A549 (cell line): ENCODE measurements at regions not wholly inside any gene's neighbourhood (a gene's known extent, or its start where the extent isn't known, plus 50 kb on each side); places are given as distances from the start of the nearest gene placed in this dataset.

Experiments used
- ATAC-seq, 2 experiments: fragments of 200-7000 bp in 1 of 2; fragments of >200 bp in 1 of 2; cut with Nextera tagmentation in 1 of 2; cut with Tn5 transposase in 1 of 2; 3 replicates each; pipeline versions ENCODE4 v1.8.0 to v1.9.1; 2018 to 2020; ENCODE audit warnings: mild to moderate bottlenecking in 1 of 2, moderate library complexity in 1 of 2
- CTCF ChIA-PET: fragments of 300-600 bp; sonication (Branson Sonifier 250); formaldehyde crosslinking; extraction: SDS; loops from one replicate; lab custom pipeline; 2021; ENCODE audit warnings: antibody characterized with exemption, inconsistent platforms; lab: Yijun Ruan, JAX
- POLR2A ChIA-PET: fragments of 350-600 bp; formaldehyde crosslinking; extraction: SDS; loops from one replicate; lab custom pipeline; 2021; ENCODE audit warnings: antibody characterized with exemption, inconsistent platforms; lab: Yijun Ruan, JAX
- DNase-seq, 2 experiments: peaks; one replicate each; pipeline versions ENCODE4 v3.0.0 to v3.0.0-alpha.2; 2011 to 2016; ENCODE audit warnings: low read depth in 1 of 2, low spot score in 1 of 2
- FAIRE-seq: peaks from 2 replicates; lab custom pipeline; 2011; peaks lifted over from hg19 to GRCh38; lab: Jason Lieb, UNC
- H3K27ac ChIP-seq, 2 experiments: fragments of >200 bp; sonication (Bioruptor Twin); formaldehyde crosslinking; 3 replicates each; pipeline ENCODE4 v1.5.1; 2016 to 2017
- H3K4me1 ChIP-seq: fragments of >200 bp; sonication (Bioruptor Twin); formaldehyde crosslinking; 3 replicates; pipeline ENCODE4 v1.6.1; 2016
- H3K4me2 ChIP-seq: fragments of >200 bp; sonication (Bioruptor Twin); formaldehyde crosslinking; 3 replicates; pipeline ENCODE4 v1.6.1; 2016
- H3K4me3 ChIP-seq: fragments of >200 bp; sonication (Bioruptor Twin); formaldehyde crosslinking; 3 replicates; pipeline ENCODE4 v1.5.1; 2016
- H3K9me3 ChIP-seq: fragments of >200 bp; sonication (Bioruptor Twin); formaldehyde crosslinking; 3 replicates; pipeline ENCODE4 v1.6.1; 2016
- BHLHE40 ChIP-seq: IDR thresholded peaks from 2 replicates; pipeline ENCODE4 v1.6.1; 2012; ENCODE audit warnings: low read depth, low read length, inconsistent platforms
- CEBPB ChIP-seq, 2 experiments: fragments of >200 bp in 1 of 2; sonication (Bioruptor Twin) in 1 of 2; formaldehyde crosslinking in 1 of 2; IDR thresholded peaks; 2 replicates each; pipeline ENCODE4 v1.6.1; 2012 to 2016
- CHD4 ChIP-seq: fragments of 200-600 bp; sonication (generic); IDR thresholded peaks from 2 replicates; pipeline ENCODE4 v1.6.1; 2016; ENCODE audit warnings: antibody characterized with exemption, mild to moderate bottlenecking, borderline replicate concordance
- EHF ChIP-seq: fragments of 250-450 bp; sonication (Bioruptor Pico); IDR thresholded peaks from 2 replicates; pipeline ENCODE4 v1.5.0; 2020; ENCODE audit warnings: mild to moderate bottlenecking
- EHMT2 ChIP-seq: fragments of 200-600 bp; sonication (generic); IDR thresholded peaks from 2 replicates; pipeline ENCODE4 v1.6.1; 2016; ENCODE audit warnings: antibody characterized with exemption, low read depth, mild to moderate bottlenecking, moderate library complexity
- EP300 ChIP-seq, 2 experiments: fragments of >200 bp; sonication (Bioruptor Twin); formaldehyde crosslinking; IDR thresholded peaks; 2 replicates in 1 of 2; 3 replicates in 1 of 2; pipeline ENCODE4 v1.6.1; 2016 to 2017
- ESRRA ChIP-seq: fragments of 150-350 bp; IDR thresholded peaks from 2 replicates; pipeline ENCODE4 v1.6.1; 2014; ENCODE audit warnings: mild to moderate bottlenecking, low read length, borderline replicate concordance
- FOSB ChIP-seq: fragments of 250-450 bp; sonication (Bioruptor Pico); IDR thresholded peaks from 2 replicates; pipeline ENCODE4 v1.5.0; 2020; ENCODE audit warnings: mild to moderate bottlenecking, moderate library complexity
- FOXS1 ChIP-seq: fragments of 250-450 bp; sonication (Bioruptor Pico); IDR thresholded peaks from 2 replicates; pipeline ENCODE4 v1.5.0; 2020; ENCODE audit warnings: mild to moderate bottlenecking, moderate library complexity
- HMGXB4 ChIP-seq: fragments of 250-450 bp; sonication (Bioruptor Pico); IDR thresholded peaks from 2 replicates; pipeline ENCODE4 v1.5.0; 2021; ENCODE audit warnings: mild to moderate bottlenecking, moderate library complexity, borderline replicate concordance
- HOXA7 ChIP-seq: fragments of 250-450 bp; sonication (Bioruptor Pico); IDR thresholded peaks from 2 replicates; pipeline ENCODE4 v1.5.0; 2020; ENCODE audit warnings: mild to moderate bottlenecking, moderate library complexity
- JUN ChIP-seq, 2 experiments: fragments of >200 bp; sonication (Bioruptor Twin); formaldehyde crosslinking; IDR thresholded peaks; 2 replicates in 1 of 2; 3 replicates in 1 of 2; pipeline ENCODE4 v1.6.1; 2016 to 2017
- KDM1A ChIP-seq: fragments of 200-600 bp; sonication (generic); IDR thresholded peaks from 2 replicates; pipeline ENCODE4 v1.6.1; 2016; ENCODE audit warnings: low read depth, mild to moderate bottlenecking
- MAZ ChIP-seq: fragments of 150-350 bp; IDR thresholded peaks from 2 replicates; pipeline ENCODE4 v1.6.1; 2014; ENCODE audit warnings: antibody characterized with exemption, low read depth, low read length, borderline replicate concordance
- NFE2L2 ChIP-seq: fragments of 150-350 bp; conservative IDR thresholded peaks from 2 replicates; pipeline ENCODE4 v1.6.1; 2014; ENCODE audit warnings: low read length
- PBX3 ChIP-seq: IDR thresholded peaks from 2 replicates; pipeline ENCODE4 v1.6.1; 2012
- PHF8 ChIP-seq: fragments of 200-600 bp; sonication (generic); IDR thresholded peaks from 2 replicates; pipeline ENCODE4 v1.6.1; 2016; ENCODE audit warnings: low read depth, mild to moderate bottlenecking, antibody characterized with exemption, moderate library complexity, borderline replicate concordance
- POLR2AphosphoS2 ChIP-seq: conservative IDR thresholded peaks from 2 replicates; pipeline ENCODE4 v1.6.1; 2012; ENCODE audit warnings: low read length, improper control_type of control experiment, inconsistent platforms
- RAD21 ChIP-seq, 2 experiments: fragments of >200 bp in 1 of 2; sonication (Bioruptor Twin) in 1 of 2; formaldehyde crosslinking in 1 of 2; IDR thresholded peaks in 1 of 2; conservative IDR thresholded peaks in 1 of 2; 2 replicates in 1 of 2; 3 replicates in 1 of 2; pipeline ENCODE4 v1.6.1; 2012 to 2018; ENCODE audit warnings: inconsistent platforms in 1 of 2
- RARB ChIP-seq: fragments of 250-450 bp; sonication (Bioruptor Pico); IDR thresholded peaks from 2 replicates; pipeline ENCODE4 v1.8.0; 2021; ENCODE audit warnings: mild to moderate bottlenecking, moderate library complexity
- RFX5 ChIP-seq: fragments of 450-650 bp; IDR thresholded peaks from 2 replicates; pipeline ENCODE4 v1.7.1; 2014; ENCODE audit warnings: antibody characterized with exemption, mild to moderate bottlenecking, moderate library complexity
- RNF2 ChIP-seq: fragments of 200-600 bp; sonication (generic); IDR thresholded peaks from 2 replicates; pipeline ENCODE4 v1.6.1; 2016; ENCODE audit warnings: low read depth, mild to moderate bottlenecking, antibody characterized with exemption, moderate library complexity, borderline replicate concordance
- SMC3 ChIP-seq: fragments of >200 bp; sonication (Bioruptor Twin); formaldehyde crosslinking; IDR thresholded peaks from 3 replicates; pipeline ENCODE4 v1.6.1; 2018; ENCODE audit warnings: inconsistent platforms
- SREBF2 ChIP-seq: fragments of 450-650 bp; IDR thresholded peaks from 2 replicates; pipeline ENCODE4 v1.6.1; 2014; ENCODE audit warnings: mild to moderate bottlenecking, moderate library complexity
- TP53 ChIP-seq: fragments of 250-450 bp; sonication (Bioruptor Pico); IDR thresholded peaks from 2 replicates; pipeline ENCODE4 v1.5.0; 2021; ENCODE audit warnings: mild to moderate bottlenecking, moderate library complexity
- ZSCAN20 ChIP-seq: fragments of 250-450 bp; sonication (Bioruptor Pico); IDR thresholded peaks from 2 replicates; pipeline ENCODE4 v1.8.0; 2022; ENCODE audit warnings: mild to moderate bottlenecking, moderate library complexity
- WGBS: methylation state at CpG from one replicate; pipeline ENCODE4 v1.1.6; 2017; ENCODE audit errors: missing lambda C conversion rate; 5-methylcytosine and 5-hydroxymethylcytosine counted together

GRCh38 chr21:26225046-26225445, 54.5 kb upstream of the APP start:
- FAIRE-seq (no peak), ATAC-seq (no peak)
- Histone ChIP-seq H3K27ac (no peak overlapping the region), H3K4me1 (no peaks in the 10 kb centered on the region)
- no peak for TF ChIP-seq RAD21 (conservative IDR thresholded peaks at IDR 0.05 in 1 of 2, IDR thresholded peaks at IDR 0.05 in 1 of 2)
- no peak for TF ChIP-seq BHLHE40
- no peak for TF ChIP-seq HOXA7 (CRISPR knock-in tag)
- no peak for TF ChIP-seq JUN (IDR thresholded peaks at IDR 0.05)
- TF ChIP-seq SMC3, result no peak
- no peak for TF ChIP-seq PHF8
- no peak for TF ChIP-seq FOXS1 (CRISPR knock-in tag)
- no peak for TF ChIP-seq PBX3
- no peak for TF ChIP-seq ESRRA
- no peak for TF ChIP-seq CHD4
- TF ChIP-seq FOSB (CRISPR knock-in tag), result no peak
- no peak for TF ChIP-seq RARB
- TF ChIP-seq CEBPB (IDR thresholded peaks at IDR 0.05), result no peak
- TF ChIP-seq, all 56 proteins: peak for 0
- H3K4me2 ChIP-seq, result no peak overlapping the region
- WGBS, result 65% methylated on average over 2 of the region's 2 CpGs
- no peak for DNase-seq
- no peaks in the 10 kb centered on the region for H3K9me3 ChIP-seq
- CTCF ChIA-PET, result no interaction called here
- POLR2A ChIA-PET, result no interaction called here
- no peak overlapping the region for H3K4me3 ChIP-seq

DNA sequence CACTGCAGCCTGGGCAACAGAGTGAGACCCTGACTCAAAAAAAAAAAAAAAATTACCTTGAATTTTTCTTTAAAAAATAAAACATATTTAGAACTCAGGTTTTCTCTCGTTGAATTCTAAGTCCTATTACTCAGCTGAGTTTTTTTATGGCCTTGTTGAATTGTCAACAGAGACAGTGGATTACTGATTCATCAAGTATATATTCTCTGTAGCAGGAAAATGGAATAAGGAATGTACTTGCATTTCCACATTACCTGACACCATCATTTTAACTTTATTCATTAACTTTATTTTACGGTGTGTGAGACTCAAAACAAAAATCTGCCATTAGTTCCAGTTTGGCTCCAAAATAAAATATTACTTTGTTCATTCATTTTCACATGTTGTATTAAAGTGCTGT, 53.8 kb upstream of the APP start:
- no peak overlapping the region for H3K27ac ChIP-seq
- no peaks in the 10 kb centered on the region for H3K9me3 ChIP-seq
- FAIRE-seq (no peak), ATAC-seq (no peak), DNase-seq (no peak)
- H3K4me2 ChIP-seq, result no peak overlapping the region
- TF ChIP-seq SMC3, result no peak
- TF ChIP-seq RFX5, result no peak
- no peak for TF ChIP-seq SREBF2
- TF ChIP-seq TP53, result no peak
- no peak for TF ChIP-seq EP300 (IDR thresholded peaks at IDR 0.05)
- TF ChIP-seq HMGXB4 (CRISPR knock-in tag), result no peak
- TF ChIP-seq KDM1A, result no peak
- TF ChIP-seq EHF (CRISPR knock-in tag), result no peak
- TF ChIP-seq MAZ, result no peak
- no peak for TF ChIP-seq EHMT2
- TF ChIP-seq NFE2L2, result no peak
- TF ChIP-seq ZSCAN20 (CRISPR knock-in tag), result no peak
- no peak for TF ChIP-seq RARB
- TF ChIP-seq PBX3, result no peak
- no peak for TF ChIP-seq FOXS1 (CRISPR knock-in tag)
- TF ChIP-seq RNF2, result no peak
- TF ChIP-seq POLR2AphosphoS2, result no peak
- WGBS, result 35% methylated on average over 2 of the region's 2 CpGs
- CTCF ChIA-PET, result no interaction called here
- H3K4me3 ChIP-seq, result no peak overlapping the region
- no peaks in the 10 kb centered on the region for H3K4me1 ChIP-seq
- POLR2A ChIA-PET, result no interaction called here
